ENCODE measurements at regions not wholly inside any gene's neighbourhood (a gene's known extent, or its start where the extent isn't known, plus 50 kb on each side); places are given as distances from the start of the nearest gene placed in this dataset.

- no peak overlapping the region for H3K4me3 ChIP-seq (ENCODE audit: low read depth in 1 of 3, low read length in 3 of 3)
- no peak for DNase-seq (ENCODE audit: low spot score)
- no peaks in the 10 kb centered on the region for H3K27me3 ChIP-seq (ENCODE audit: control insufficient read depth in 4 of 4, insufficient read depth in 4 of 4, low read length in 3 of 4)
- TF ChIP-seq, protein P1, sequence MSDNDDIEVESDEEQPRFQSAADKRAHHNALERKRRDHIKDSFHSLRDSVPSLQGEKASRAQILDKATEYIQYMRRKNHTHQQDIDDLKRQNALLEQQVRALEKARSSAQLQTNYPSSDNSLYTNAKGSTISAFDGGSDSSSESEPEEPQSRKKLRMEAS (IDR thresholded peaks at IDR 0.05), result no peak
- TF ChIP-seq FOXA1 (IDR thresholded peaks at IDR 0.05) (no peak), RAD21 (IDR thresholded peaks at IDR 0.05) (no peak), YY1 (IDR thresholded peaks at IDR 0.05) (no peak), HNF4A (conservative IDR thresholded peaks at IDR 0.05) (no peak), SP1 (IDR thresholded peaks at IDR 0.05) (no peak)
- TF ChIP-seq, protein P2, sequence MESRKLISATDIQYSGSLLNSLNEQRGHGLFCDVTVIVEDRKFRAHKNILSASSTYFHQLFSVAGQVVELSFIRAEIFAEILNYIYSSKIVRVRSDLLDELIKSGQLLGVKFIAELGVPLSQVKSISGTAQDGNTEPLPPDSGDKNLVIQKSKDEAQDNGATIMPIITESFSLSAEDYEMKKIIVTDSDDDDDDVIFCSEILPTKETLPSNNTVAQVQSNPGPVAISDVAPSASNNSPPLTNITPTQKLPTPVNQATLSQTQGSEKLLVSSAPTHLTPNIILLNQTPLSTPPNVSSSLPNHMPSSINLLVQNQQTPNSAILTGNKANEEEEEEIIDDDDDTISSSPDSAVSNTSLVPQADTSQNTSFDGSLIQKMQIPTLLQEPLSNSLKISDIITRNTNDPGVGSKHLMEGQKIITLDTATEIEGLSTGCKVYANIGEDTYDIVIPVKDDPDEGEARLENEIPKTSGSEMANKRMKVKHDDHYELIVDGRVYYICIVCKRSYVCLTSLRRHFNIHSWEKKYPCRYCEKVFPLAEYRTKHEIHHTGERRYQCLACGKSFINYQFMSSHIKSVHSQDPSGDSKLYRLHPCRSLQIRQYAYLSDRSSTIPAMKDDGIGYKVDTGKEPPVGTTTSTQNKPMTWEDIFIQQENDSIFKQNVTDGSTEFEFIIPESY (IDR thresholded peaks at IDR 0.05), result no peak
- H3K9me3 ChIP-seq (ENCODE audit: control insufficient read depth in 4 of 4, low read length in 3 of 4), result no peaks in the 10 kb centered on the region
- no peaks in the 10 kb centered on the region for H3K36me3 ChIP-seq (ENCODE audit: control insufficient read depth in 4 of 4, insufficient read depth in 3 of 4, low read depth in 1 of 4, low read length in 3 of 4)
- H3K27ac ChIP-seq (ENCODE audit: low read depth in 1 of 2, low read length in 2 of 2), result no peak overlapping the region
- H3K4me1 ChIP-seq (ENCODE audit: control insufficient read depth in 4 of 4, insufficient read depth in 4 of 4, low read length in 3 of 4), result no peaks in the 10 kb centered on the region
- H3K9ac ChIP-seq (ENCODE audit: low read depth in 1 of 2, low read length in 2 of 2), result no peak overlapping the region
- WGBS, result 88% methylated on average over 6 of the region's 6 CpGs
Measured at GRCh38 chr10:34911661-34912205, 96.6 kb upstream of the PARD3 start.

GRCh38 chr10:34908481-34908880, 93.4 kb upstream of the PARD3 start:
- no peak for DNase-seq (ENCODE audit: low spot score)
- Histone ChIP-seq H3K27ac (ENCODE audit: low read depth in 1 of 2, low read length in 2 of 2) (no peak overlapping the region), H3K4me3 (ENCODE audit: low read depth in 1 of 3, low read length in 3 of 3) (no peak overlapping the region), H3K4me1 (ENCODE audit: control insufficient read depth in 4 of 4, insufficient read depth in 4 of 4, low read length in 3 of 4) (no peaks in the 10 kb centered on the region), H3K9me3 (ENCODE audit: control insufficient read depth in 4 of 4, low read length in 3 of 4) (no peaks in the 10 kb centered on the region), H3K9ac (ENCODE audit: low read depth in 1 of 2, low read length in 2 of 2) (no peak overlapping the region), H3K36me3 (ENCODE audit: control insufficient read depth in 4 of 4, insufficient read depth in 3 of 4, low read depth in 1 of 4, low read length in 3 of 4) (no peaks in the 10 kb centered on the region), H3K27me3 (ENCODE audit: control insufficient read depth in 4 of 4, insufficient read depth in 4 of 4, low read length in 3 of 4) (no peaks in the 10 kb centered on the region)
- no peak for TF ChIP-seq SP1 (IDR thresholded peaks at IDR 0.05)
- no peak for TF ChIP-seq HNF4G (IDR thresholded peaks at IDR 0.05)
- no peak for TF ChIP-seq FOXA1 (IDR thresholded peaks at IDR 0.05)
- TF ChIP-seq REST (IDR thresholded peaks at IDR 0.05), result no peak
- TF ChIP-seq, protein P2 (IDR thresholded peaks at IDR 0.05), result no peak
- TF ChIP-seq, protein P1 (IDR thresholded peaks at IDR 0.05), result no peak
- TF ChIP-seq, protein P3, sequence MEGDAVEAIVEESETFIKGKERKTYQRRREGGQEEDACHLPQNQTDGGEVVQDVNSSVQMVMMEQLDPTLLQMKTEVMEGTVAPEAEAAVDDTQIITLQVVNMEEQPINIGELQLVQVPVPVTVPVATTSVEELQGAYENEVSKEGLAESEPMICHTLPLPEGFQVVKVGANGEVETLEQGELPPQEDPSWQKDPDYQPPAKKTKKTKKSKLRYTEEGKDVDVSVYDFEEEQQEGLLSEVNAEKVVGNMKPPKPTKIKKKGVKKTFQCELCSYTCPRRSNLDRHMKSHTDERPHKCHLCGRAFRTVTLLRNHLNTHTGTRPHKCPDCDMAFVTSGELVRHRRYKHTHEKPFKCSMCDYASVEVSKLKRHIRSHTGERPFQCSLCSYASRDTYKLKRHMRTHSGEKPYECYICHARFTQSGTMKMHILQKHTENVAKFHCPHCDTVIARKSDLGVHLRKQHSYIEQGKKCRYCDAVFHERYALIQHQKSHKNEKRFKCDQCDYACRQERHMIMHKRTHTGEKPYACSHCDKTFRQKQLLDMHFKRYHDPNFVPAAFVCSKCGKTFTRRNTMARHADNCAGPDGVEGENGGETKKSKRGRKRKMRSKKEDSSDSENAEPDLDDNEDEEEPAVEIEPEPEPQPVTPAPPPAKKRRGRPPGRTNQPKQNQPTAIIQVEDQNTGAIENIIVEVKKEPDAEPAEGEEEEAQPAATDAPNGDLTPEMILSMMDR (IDR thresholded peaks at IDR 0.05; ENCODE audit: low read depth, low read length, missing input control), result no peak
- TF ChIP-seq GABPA (IDR thresholded peaks at IDR 0.05 in 1 of 2, conservative IDR thresholded peaks at IDR 0.05 in 1 of 2), result no peak
- no peak for TF ChIP-seq TAF1 (conservative IDR thresholded peaks at IDR 0.05)
- TF ChIP-seq EGR1 (IDR thresholded peaks at IDR 0.05; ENCODE audit: low read depth in 2 of 2), result no peak
- TF ChIP-seq RAD21 (IDR thresholded peaks at IDR 0.05), result no peak
- TF ChIP-seq FOXA2 (IDR thresholded peaks at IDR 0.05), result no peak
- TF ChIP-seq NR2F2 (IDR thresholded peaks at IDR 0.05), result no peak
- TF ChIP-seq, protein P4, sequence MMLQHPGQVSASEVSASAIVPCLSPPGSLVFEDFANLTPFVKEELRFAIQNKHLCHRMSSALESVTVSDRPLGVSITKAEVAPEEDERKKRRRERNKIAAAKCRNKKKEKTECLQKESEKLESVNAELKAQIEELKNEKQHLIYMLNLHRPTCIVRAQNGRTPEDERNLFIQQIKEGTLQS (IDR thresholded peaks at IDR 0.05), result no peak
- WGBS, result 80% methylated on average over 5 of the region's 5 CpGs
